ENCODE measurements at regions not wholly inside any gene's neighbourhood (a gene's known extent, or its start where the extent isn't known, plus 50 kb on each side); places are given as distances from the start of the nearest gene placed in this dataset.
"Not testable (repeated sequence)": the region's sequence is repeated elsewhere in the genome, so short reads cannot be mapped to it uniquely, and the experiment has no call there.

DNA sequence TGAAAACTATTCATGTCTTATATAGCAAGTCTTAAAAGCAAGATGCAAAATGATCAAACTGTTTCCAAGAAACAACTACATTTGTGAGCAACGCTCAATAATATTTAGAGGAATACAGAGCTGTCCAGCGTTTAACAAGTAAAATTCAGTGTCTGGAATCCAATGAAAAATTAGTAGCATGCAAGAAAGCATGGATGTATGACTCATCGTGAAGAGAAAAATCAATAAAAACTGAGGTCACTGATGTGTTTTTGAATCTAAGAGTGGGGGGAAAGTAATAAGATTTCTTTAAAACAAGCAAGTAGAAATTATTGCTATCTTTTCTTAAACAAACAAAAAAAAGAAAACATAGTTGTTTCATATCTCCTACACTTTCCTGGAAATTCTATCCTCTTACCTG is 600.3 kb upstream of the GOLIM4 start:
- H3K27ac ChIP-seq = no peak overlapping the region
- DNase-seq (ENCODE audit: low spot score) = no peak
- no peak overlapping the region for H3K4me3 ChIP-seq
- no peak for TF ChIP-seq CTCF (IDR thresholded peaks at IDR 0.05)

DNA sequence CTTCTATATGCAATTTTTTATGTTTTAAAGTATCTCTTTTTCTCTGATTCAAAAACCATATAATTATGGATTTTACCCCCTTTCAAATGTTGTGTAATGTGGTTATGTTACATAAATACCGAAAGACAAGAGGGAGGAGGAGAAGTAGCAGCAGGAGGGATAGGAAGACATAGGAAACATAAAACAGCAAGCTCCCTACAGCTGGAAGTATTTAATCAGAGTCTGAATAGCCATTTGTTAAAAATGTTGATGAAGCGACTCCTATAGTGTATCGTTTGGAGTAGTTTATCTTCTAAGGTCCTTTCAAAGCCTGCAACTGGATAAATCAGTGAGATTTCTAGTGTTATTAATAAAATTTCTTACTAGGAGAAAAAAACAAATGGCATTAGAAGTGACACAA is 598.1 kb upstream of the GOLIM4 start:
- TF ChIP-seq CTCF (IDR thresholded peaks at IDR 0.05) = no peak
- H3K27ac ChIP-seq = no peak overlapping the region
- no peak overlapping the region for H3K4me3 ChIP-seq
- DNase-seq (ENCODE audit: low spot score) = no peak

GRCh38 chr3:168688267-168688666 is 592.5 kb upstream of the GOLIM4 start:
- H3K4me3 ChIP-seq = no peak overlapping the region
- H3K27ac ChIP-seq = no peak overlapping the region
- DNase-seq (ENCODE audit: low spot score) = no peak
- no peak for TF ChIP-seq CTCF (IDR thresholded peaks at IDR 0.05)

DNA sequence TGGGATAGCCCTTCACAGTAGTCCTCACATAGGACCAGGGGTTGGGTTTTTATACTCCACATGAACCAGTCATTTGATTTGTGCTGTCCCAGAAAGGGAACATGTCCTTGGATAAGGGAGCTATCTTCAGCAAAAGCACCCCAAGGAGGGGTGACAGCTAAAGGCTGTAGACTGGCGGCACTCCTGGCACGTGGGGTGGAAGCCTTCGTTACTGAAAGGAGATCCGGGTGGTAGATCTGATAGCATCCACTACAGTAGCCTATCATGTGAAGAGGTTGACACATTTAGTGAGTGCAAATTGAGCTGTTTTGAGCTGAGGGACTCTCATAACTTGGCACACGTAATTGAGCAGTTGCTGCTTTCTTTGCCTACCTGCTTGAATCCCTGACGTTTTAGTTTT is 588.8 kb upstream of the GOLIM4 start:
- no peak for DNase-seq (ENCODE audit: low spot score)
- no peak for TF ChIP-seq CTCF (IDR thresholded peaks at IDR 0.05)
- no peak overlapping the region for H3K27ac ChIP-seq
- no peak overlapping the region for H3K4me3 ChIP-seq

GRCh38 chr3:168678730-168679129 is 583.0 kb upstream of the GOLIM4 start:
- no peak for TF ChIP-seq CTCF (IDR thresholded peaks at IDR 0.05)
- no peak overlapping the region for H3K4me3 ChIP-seq
- no peak overlapping the region for H3K27ac ChIP-seq
- no peak for DNase-seq (ENCODE audit: low spot score)

DNA sequence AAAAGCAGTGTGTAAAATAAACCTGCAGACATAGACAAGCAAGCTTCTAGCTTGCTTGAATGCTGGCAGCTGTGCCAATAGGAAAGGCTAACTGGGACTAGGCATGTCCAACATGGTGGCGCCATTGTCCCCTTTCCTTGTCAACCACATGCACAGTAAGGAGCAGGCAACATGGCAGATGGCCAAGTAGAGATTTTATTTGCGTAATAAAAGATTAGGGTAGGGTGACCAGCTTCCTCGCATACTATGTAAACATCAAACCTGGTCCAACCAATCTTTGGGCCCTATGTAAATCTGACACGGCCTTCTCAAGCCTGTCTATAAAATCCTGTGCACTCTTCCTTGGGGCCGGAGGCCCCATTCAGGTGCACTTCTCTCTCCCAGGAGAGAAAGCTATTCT is 575.4 kb upstream of the GOLIM4 start:
- no peak overlapping the region for H3K4me3 ChIP-seq
- no peak overlapping the region for H3K27ac ChIP-seq
- DNase-seq (ENCODE audit: low spot score) = no peak
- TF ChIP-seq CTCF (IDR thresholded peaks at IDR 0.05) = no peak

DNA sequence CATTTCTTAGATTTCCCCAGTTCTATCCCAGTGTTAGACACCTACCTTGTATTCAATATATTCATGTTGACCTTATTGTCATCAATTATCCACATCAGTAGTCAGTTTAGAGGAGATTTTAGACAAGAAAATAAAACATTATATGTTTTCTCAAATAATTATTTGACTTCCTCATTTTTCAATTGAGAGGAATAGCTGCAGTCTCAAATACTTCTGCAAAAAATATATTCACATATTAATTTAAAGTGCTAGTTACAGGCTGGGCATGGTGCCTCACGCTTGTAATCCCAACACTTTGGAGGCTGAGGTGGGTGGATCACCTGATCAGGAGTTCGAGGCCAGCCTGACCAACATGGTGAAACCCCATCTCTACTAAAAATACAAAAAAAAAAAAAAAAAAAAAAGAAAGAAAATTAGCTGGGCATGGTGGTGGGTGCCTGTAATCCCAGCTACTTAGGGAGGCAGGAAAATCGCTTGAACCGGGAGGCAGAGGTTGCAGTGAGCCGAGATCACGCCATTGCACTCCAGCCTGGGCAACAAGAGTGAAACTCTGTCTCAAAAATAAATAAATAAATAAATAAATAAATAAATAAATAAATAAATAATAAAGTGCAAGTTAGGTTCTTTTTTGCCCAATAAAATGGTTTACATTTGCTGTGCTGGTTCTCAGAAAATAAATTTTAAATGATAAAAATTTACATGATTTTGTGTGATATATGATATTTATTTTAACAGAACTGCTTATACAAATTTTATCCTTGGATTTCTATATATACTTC is 565.3 kb upstream of the GOLIM4 start:
- not testable (repeated sequence) for H3K27ac ChIP-seq; DNase-seq (ENCODE audit: low spot score); H3K4me3 ChIP-seq

Data from coronary artery (tissue), 2 donors.